Heart right ventricle (tissue), 16 donors: ENCODE measurements at regions not wholly inside any gene's neighbourhood (a gene's known extent, or its start where the extent isn't known, plus 50 kb on each side); places are given as distances from the start of the nearest gene placed in this dataset.

Experiments
- ATAC-seq, 8 donors: fragments of 200-7000 bp; cut with Tn5 transposase; one replicate each; pipeline ENCODE4 v1.9.1; 2020; ENCODE audit warnings: mild to moderate bottlenecking in 8 of 8, moderate library complexity in 8 of 8, moderate number of reproducible peaks in 1 of 8
- DNase-seq, 2 donors: peaks; one replicate each; pipeline ENCODE4 v3.0.0-alpha.2; 2020
- H3K27ac ChIP-seq, 10 donors: fragments of 200-600 bp; sonication (generic) in 2 of 10; one replicate each; pipeline versions ENCODE4 v1.5.0 to v1.8.0; 2020 to 2022; ENCODE audit warnings: mild to moderate bottlenecking in 3 of 10
- H3K27me3 ChIP-seq, 7 donors: fragments of 200-600 bp; one replicate each; pipeline ENCODE4 v1.8.0; 2021 to 2022; ENCODE audit warnings: mild to moderate bottlenecking in 2 of 7
- H3K36me3 ChIP-seq, 9 donors: fragments of 200-600 bp; sonication (generic) in 1 of 9; one replicate each; pipeline versions ENCODE4 v1.5.0 to v1.8.0; 2020 to 2022; ENCODE audit warnings: mild to moderate bottlenecking in 2 of 9
- H3K4me1 ChIP-seq, 9 donors: fragments of 200-600 bp; sonication (generic) in 1 of 9; one replicate each; pipeline versions ENCODE4 v1.5.0 to v1.8.0; 2020 to 2022; ENCODE audit warnings: mild to moderate bottlenecking in 4 of 9
- H3K4me3 ChIP-seq, 10 donors: fragments of 200-600 bp; sonication (generic) in 2 of 10; one replicate each; pipeline versions ENCODE4 v1.5.0 to v1.8.0; 2020 to 2022; ENCODE audit warnings: mild to moderate bottlenecking in 7 of 10, moderate library complexity in 2 of 10
- H3K9me3 ChIP-seq, 11 donors: fragments of 200-600 bp in 10 of 11; sonication (generic) in 2 of 11; one replicate each; pipeline versions ENCODE4 v1.5.0 to v1.8.0; 2013 to 2022; ENCODE audit warnings: mild to moderate bottlenecking in 2 of 11, control low read depth in 1 of 11, moderate library complexity in 1 of 11
- WGBS, 2 donors: extraction: QIAGEN DNeasy Blood & Tissue Kit; methylation state at CpG; one replicate each; pipeline ENCODE4 v1.1.7; 2013; ENCODE audit warnings: inconsistent platforms in 1 of 2; 5-methylcytosine and 5-hydroxymethylcytosine counted together
- intact Hi-C, 10 donors: fragments of 100-400 bp; cut with DNase I; formaldehyde crosslinking; loops; one replicate each; pipeline versions ENCODE4 v1.11.1 to v1.14.2; 2022
- TF ChIP-seq, protein P1 (sequence below), 9 donors: fragments of 200-600 bp; sonication (generic) in 2 of 9; IDR thresholded peaks; one replicate each; pipeline versions ENCODE4 v1.5.0 to v1.8.0; 2021 to 2022; ENCODE audit warnings: antibody characterized with exemption in 9 of 9, mild to moderate bottlenecking in 5 of 9, moderate library complexity in 1 of 9
- donor health status: Arrhythmogenic right ventricular cardiomyopathy.
- donor health status: ischemic (EF 13 %, LVEDD 7.1; RV severe dilation, severe dysfunction).
- donor health status: healthy with polysubstance abuse.
- donor health status: DM: no; HTN: yes; CAD: no.
- donor health status: DM: no; HTN: no; CAD: no.
- donor health status: ischemic (EF 25% LVEDD 6.9; RV normal size, moderate dysfunction).
- donor health status: ischemic (EF 25% LVEDD 5.7; RV mildly dilated, moderate dysfunction).
- donor health status: healthy.
- donor health status: DM: yes; HTN: yes; CAD: no.
- donor health status: Ischemic cardiomyopathy.
- donor health status: ischemic (EF 35%, LVEDD 5.7; RV mildly dilated, moderate dysfunction).
- donor health status: nonischemic (EF 11% LVEDD 7.7; RV severe dilation, severe dysfunction).
- donor health status: DM: yes; HTN: yes; CAD: no.
- donor health status: PGD.
- donor health status: ischemic (EF 29% LVEDD 5.4; RV normal size, mild dysfunction).
- donor health status: nonischemic (EF 23%, LVEDD 6.1; RV moderate dilation, normal function).

DNA sequence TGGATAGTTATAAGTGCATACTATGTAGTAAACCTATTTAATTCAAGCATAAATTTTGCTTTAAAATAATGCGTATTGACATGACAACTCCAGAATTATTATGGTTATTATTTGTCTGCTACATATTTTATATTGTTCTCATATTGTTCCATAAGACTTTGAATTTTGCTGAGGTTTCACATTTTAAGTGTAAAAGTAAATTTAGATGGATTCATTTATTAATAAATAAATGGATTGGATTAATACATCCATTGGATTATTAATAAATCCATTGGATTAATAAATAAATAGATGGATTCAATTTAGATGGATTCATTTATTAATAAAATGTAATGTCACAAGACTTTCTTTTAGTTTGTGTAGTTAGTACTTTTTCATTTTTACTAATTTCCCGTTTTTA is 1768.0 kb upstream of the PCDH10 start:
- peaks cover 0 to 13% (median 2%) of the 10 kb centered on the region in 11 donors for H3K9me3 ChIP-seq
- H3K36me3 ChIP-seq: no peaks in the 10 kb centered on the region
- no peak overlapping the region for H3K4me3 ChIP-seq
- no peaks in the 10 kb centered on the region for H3K27me3 ChIP-seq
- intact Hi-C loops: no loop called here
- H3K27ac ChIP-seq: no peak overlapping the region
- no peak for ATAC-seq
- TF ChIP-seq, protein P1, sequence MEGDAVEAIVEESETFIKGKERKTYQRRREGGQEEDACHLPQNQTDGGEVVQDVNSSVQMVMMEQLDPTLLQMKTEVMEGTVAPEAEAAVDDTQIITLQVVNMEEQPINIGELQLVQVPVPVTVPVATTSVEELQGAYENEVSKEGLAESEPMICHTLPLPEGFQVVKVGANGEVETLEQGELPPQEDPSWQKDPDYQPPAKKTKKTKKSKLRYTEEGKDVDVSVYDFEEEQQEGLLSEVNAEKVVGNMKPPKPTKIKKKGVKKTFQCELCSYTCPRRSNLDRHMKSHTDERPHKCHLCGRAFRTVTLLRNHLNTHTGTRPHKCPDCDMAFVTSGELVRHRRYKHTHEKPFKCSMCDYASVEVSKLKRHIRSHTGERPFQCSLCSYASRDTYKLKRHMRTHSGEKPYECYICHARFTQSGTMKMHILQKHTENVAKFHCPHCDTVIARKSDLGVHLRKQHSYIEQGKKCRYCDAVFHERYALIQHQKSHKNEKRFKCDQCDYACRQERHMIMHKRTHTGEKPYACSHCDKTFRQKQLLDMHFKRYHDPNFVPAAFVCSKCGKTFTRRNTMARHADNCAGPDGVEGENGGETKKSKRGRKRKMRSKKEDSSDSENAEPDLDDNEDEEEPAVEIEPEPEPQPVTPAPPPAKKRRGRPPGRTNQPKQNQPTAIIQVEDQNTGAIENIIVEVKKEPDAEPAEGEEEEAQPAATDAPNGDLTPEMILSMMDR (IDR thresholded peaks at IDR 0.05): no peak
- no peak for DNase-seq
- no peaks in the 10 kb centered on the region for H3K4me1 ChIP-seq
- WGBS, 2 donors: 74 to 77% methylated on average over 2 of the region's 2 CpGs

DNA sequence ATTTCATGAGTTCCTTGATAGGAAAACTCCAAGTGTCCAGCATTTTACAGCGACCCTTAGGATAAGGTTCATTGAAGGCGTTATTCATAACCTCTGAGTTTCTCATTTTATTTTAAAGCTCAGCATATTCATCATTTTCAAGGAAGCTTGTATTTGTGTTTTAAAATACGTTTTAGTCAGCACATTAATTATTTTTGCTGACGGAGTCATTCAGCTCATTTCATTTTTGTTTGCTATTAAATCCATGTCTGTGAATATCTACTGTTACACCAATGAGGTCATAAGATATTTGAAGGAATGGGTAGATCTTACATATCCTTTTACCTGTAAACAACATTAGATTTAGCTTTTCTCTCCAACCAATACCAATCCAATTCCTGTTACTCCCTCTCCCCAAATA is 1766.3 kb upstream of the PCDH10 start:
- ATAC-seq (no peak), DNase-seq (no peak)
- TF ChIP-seq, protein P1 (IDR thresholded peaks at IDR 0.05): no peak
- Histone ChIP-seq H3K27ac (no peak overlapping the region), H3K9me3 (peaks cover 0 to 22% (median 2%) of the 10 kb centered on the region in 11 donors), H3K4me1 (no peaks in the 10 kb centered on the region), H3K27me3 (no peaks in the 10 kb centered on the region), H3K4me3 (no peak overlapping the region), H3K36me3 (no peaks in the 10 kb centered on the region)
- WGBS, 2 donors: 78 to 79% methylated on average over 4 of the region's 4 CpGs
- intact Hi-C loops: no loop called here

DNA sequence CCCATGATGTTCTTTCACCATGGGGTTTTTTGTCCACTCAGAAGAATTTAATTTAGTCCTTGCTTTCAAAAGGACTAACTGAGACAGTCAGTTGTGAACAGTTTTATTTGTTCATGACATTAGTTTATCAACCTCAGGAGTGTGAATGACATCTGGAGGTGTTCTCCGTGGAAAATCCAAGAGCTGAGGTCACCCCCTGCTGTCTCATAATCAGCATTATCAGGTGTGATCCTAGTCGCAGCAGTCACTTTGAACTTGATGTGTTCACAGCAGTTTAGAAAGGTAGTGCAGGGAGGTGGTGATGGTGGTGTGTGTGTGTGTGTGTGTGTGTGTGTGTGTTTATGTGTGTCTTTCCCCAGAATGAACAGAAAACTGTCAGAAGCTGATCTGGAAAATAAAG is 1760.8 kb upstream of the PCDH10 start:
- no peak overlapping the region for H3K27ac ChIP-seq
- no peak overlapping the region for H3K4me3 ChIP-seq
- ATAC-seq (no peak), DNase-seq (no peak)
- H3K9me3 ChIP-seq: peaks cover 0 to 25% (median 0%) of the 10 kb centered on the region in 11 donors
- TF ChIP-seq, protein P1 (IDR thresholded peaks at IDR 0.05): no peak
- H3K36me3 ChIP-seq: no peaks in the 10 kb centered on the region
- H3K27me3 ChIP-seq: no peaks in the 10 kb centered on the region
- WGBS, 2 donors: 4 to 6% methylated on average over 2 of the region's 2 CpGs
- no peaks in the 10 kb centered on the region for H3K4me1 ChIP-seq
- intact Hi-C loops: no loop called here

DNA sequence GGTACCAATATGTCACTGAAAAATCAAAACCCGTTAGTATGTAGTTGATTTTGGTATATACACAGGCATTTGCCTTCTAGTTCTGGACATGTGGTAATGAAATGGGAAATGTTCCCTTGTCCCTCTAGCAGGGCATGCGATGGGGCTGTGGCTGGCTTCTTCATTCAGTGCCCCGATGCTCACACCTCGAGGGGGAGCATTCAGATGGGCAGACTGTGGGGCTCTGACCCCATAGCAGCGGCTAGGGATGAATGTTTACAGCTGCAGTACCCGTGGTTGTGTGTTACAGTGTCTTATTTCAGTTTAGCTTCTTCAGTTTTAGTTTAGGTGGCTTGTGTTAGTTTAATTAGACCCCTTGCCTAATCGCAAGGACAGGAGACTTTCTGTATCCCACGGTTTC is 1741.0 kb upstream of the PCDH10 start:
- DNase-seq: no peak
- Histone ChIP-seq H3K4me1 (no peaks in the 10 kb centered on the region), H3K27ac (no peak overlapping the region), H3K4me3 (no peak overlapping the region), H3K27me3 (no peaks in the 10 kb centered on the region), H3K36me3 (no peaks in the 10 kb centered on the region), H3K9me3 (peaks cover 0 to 23% (median 0%) of the 10 kb centered on the region in 11 donors)
- intact Hi-C loops: no loop called here
- 75 to 78% methylated on average over 8 of the region's 8 CpGs for WGBS, 2 donors
- ATAC-seq: no peak
- TF ChIP-seq, protein P1 (IDR thresholded peaks at IDR 0.05): no peak
